GM19468 (cell line): ENCODE measurements at regions not wholly inside any gene's neighbourhood (a gene's known extent, or its start where the extent isn't known, plus 50 kb on each side); places are given as distances from the start of the nearest gene placed in this dataset.
"Not testable (repeated sequence)": the region's sequence is repeated elsewhere in the genome, so short reads cannot be mapped to it uniquely, and the experiment has no call there.

ENCODE experiments used
- ATAC-seq: cut with Tn5 transposase; IDR thresholded peaks from one replicate; pipeline ENCODE4 v1.9.1; 2021; ENCODE audit warnings: mild to moderate bottlenecking, moderate library complexity, moderate number of reproducible peaks; ENCODE audit not compliant: unreplicated experiment; ENCODE audit errors: extremely low read depth

DNA sequence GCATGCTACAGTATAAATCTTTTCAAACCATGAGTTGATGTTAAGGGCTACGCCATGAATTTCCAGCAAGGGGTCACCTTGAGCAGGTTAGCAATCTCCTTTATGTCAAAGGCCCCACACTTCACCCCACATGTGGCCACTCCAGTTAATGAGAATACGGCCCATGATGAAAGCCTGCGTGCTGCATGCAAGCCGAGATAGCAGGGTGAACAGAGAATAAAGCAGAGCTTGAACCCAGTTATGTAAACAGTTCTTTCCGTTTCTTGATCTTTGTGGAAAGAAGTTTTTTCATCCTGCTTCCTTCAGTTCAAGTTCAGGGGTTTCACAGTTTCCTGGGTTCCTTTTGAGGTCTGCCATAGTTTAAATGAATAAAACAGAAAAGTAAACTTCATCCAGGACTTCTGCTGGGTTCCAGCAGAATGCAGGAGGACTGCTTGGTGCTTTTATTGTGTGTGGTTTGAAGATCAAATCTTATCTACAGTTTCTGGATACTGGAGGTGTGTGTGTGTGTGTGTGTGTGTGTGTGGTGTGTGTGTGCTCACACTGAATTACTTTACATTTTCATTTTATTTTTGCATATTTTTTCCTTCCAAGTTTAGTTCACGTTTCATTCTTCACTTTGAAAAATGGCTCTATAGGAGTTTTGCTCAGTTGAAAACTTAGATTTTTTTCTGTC lies 87.1 kb downstream of the HMHB1 start:
- no peak for ATAC-seq

DNA sequence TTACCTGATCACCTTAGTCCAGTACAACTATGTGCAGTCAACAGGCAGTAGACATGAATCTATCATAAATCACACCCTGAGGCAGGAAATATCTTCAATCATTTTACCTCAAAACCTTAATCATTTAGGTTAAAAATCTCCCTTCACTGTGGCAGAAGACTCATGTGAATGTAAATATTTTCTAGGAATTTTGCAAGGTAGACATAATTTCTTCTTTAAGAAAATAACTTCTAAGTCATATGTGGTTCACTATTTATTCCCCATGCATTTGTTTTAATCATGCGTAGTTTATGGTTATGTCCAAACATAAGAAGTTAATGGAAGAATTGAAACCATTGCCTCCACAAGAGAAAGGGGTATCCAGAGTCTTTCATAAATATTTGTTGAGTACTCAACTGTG lies 97.0 kb downstream of the HMHB1 start:
- ATAC-seq: no peak

DNA sequence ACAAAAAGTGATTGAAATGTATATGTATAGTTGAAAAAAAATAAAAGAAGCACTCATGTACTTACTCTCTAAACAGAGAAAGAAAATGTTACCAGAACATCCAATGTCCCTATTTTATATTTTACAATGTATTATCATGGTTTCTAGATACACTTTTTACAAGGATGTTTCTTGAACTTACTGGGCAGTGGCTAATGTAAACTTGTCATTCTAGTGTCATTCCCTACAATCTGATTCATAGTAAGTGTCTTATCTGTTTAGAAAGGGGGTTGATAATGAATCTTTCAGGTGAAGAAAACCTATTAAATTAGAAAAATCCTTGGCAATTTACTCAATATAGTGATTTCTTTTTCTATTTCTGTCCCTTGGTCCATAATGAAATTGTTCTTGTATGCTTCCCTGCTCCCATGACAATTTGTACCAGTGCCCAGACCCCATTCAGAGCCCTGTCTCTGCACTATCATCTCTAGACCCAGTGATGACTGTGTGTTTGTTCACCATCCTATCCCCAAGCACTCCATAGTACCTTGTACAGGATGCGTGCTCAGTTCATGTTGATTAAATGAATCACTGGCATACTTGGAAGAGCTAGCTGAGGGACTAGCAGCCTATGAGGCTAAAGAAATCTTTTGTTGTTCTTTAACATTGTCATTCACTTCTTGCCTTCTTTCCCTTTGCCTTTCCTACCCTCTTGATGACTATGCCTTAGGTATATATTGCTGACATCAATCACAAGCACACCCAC lies 101.2 kb downstream of the HMHB1 start:
- ATAC-seq: no peak

DNA sequence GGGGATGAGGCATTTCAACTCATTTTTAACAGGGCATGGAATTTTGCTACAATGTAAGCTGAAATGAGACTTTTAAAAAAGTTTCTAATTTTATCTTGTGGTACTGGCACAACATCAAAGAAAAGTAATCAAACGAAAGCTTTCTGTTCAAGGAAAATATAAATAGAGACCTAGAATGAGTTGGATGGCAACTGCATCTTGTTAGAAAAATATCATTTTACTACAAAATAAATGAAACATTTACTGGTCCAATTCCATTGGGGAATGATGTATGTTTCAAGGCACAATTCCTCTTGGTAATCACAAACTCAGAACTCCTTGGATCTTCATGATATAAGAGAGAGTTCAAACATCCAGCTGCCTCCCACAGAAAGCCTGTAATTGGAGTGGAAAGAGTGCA lies 102.8 kb downstream of the HMHB1 start:
- no peak for ATAC-seq

DNA sequence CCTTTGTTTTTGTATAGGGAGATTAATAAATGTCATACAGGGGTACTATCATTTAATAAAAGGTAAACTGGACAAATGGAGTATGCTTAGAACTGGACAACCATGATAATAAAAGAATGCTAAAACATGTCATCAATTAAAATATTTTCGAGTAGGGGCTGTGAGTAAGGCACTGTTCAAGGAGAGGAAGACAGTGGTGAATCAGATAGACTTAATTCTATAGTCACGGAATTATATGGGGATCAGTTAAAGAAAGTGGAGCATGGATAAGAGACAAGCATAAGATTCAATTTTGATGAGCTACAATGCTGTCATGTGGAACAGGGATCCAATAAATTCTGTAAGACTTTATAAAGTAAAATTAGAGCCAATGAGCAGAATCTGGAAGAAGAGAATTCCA lies 104.5 kb downstream of the HMHB1 start:
- no peak for ATAC-seq

DNA sequence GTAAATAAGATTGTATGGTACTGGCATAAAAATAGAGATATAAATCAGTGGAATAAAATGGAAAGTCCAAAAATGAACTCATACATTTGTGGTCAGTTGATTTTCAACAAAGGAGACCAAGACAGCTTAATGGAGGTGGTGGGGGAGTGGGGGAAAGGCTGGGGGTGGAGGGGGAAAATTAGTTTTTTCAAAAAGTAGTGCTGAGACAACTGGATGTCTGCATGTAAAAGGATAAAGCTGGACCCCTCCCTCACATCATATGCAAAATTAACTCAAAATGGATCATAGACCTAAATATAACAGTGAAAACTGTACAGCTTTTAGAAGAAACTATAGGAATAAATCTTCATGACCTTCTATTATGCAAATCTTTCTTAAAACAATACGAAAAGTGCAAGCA lies 107.0 kb downstream of the HMHB1 start:
- no peak for ATAC-seq

DNA sequence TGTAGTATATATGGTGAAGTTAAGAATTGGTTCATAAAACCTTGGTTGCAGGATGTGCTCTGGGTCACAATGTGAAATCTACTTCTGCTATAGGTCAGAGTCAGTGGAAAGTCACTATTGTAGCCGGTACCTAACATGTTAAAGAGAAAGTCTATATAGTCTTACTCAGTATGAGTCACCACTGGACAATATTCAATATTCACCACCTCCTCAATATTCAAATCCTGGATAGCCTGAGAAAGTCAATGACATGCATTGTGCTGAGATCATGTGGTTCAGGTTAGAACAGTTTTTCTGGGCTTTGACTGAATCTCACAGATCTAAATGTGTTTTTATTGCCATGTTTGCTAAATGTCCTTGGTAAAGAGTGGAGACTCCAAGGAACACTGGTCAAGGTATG lies 108.8 kb downstream of the HMHB1 start:
- ATAC-seq: no peak

DNA sequence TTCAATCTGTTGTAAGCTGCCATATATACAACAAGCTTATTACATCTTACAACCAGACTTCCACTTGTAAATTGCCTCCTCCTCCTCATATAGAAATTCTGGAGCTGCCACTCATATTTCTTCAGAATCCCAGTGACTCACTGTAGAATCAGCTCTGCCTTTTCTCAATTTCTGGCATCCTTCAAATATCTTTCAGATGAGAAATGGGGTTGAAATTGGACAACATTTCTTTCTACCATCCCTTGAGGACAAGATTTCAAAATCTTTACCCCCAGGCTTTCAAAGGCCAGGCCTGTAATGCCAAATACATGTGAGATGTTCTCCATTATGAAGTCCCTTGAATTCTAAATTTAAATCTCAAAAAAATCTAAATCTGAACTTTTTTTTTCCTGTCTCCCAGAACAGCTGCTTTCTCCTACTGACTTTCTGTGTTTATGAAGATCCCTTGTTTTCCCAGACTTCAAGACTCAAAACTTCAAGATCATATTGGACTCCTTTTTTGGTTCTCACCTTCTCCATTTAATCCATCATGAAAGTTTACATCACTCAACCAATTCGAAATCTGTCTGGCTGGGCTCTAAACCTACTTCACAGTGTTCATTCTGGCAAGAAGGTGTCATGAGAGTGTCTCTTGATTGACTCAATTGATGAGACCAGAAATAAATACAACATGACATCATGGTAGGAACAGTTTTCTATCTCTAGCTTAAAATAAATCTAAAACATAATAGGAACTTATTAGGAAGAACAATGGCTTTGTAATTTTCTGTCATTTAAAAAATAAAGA lies 109.8 kb downstream of the HMHB1 start:
- ATAC-seq: no peak

DNA sequence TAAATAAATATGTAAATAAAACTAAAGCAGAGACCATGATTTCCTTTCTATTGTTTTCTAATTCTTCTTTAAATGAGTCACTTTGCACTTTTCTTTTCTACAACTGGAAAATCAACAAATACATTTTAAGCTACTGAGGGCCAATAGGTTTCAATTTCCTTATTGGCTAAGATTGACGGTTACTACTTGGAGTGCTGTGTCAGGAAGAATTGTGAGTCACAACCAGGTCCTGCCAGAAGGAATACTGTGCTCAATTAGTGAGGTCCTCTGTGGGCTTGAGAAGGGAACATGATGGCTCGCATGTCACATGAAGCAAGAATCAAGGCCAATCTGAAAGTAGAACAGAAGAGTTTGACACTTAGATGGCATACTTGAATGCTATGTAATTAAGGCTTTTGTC lies 110.8 kb downstream of the HMHB1 start:
- ATAC-seq: no peak

DNA sequence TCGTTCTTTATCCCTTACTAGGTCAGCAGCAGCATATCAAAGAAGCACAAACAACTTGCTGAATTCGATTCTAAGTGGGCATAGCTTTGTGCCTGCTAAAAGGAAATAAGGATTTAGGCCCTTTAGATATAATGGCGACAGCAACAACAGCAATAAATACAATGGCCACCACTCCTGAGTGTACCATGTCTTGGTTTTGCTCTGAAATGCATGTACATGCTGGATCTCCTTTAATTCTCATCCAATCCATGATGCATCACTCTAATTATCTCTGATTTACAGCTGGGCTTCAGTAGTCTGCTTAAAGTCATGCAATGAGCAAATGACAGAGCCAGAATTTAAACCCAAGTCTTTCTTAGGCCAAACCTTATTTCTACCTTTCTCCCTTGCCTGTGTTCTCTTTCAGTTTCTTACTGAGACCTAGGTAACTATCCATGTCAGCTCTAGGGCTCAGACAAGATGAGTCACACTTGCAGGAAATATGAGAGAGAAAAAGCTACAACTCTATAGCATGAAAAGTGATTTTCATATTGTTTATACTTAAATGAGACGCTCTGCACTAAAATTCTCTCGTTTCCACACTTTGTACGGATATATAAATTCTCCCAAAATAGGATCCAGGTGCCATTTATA lies 111.8 kb downstream of the HMHB1 start:
- peak; percentile 18 for ATAC-seq

DNA sequence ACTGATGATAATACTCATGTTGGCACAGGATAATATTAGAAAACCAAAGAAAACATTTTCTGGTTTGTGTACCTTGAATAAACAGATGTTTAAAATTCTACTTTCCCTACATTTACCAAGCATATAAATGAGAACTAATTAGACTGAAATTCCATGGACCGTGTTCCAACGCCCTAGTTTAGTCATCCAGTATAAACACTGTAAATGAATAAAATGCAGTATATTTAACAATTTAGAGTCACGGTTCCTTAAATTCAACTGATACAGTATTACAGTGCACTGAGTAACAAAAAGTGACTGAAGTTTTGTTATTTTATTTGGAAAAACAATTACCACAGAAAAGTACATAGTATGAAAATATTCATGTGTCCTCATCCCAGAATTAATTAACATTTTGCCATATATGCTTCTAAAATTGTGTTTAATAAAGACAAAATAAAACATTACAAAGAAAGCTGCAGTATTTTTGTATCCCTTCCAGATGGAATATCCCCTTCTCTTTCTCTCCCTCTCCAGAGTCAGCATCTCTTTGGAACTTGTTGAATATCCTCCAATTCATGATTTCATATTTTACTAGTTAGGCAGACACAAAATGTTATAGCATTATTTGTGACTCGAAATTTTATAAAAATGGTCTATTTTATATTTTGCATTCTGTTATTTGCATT lies 112.5 kb downstream of the HMHB1 start:
- no peak for ATAC-seq

DNA sequence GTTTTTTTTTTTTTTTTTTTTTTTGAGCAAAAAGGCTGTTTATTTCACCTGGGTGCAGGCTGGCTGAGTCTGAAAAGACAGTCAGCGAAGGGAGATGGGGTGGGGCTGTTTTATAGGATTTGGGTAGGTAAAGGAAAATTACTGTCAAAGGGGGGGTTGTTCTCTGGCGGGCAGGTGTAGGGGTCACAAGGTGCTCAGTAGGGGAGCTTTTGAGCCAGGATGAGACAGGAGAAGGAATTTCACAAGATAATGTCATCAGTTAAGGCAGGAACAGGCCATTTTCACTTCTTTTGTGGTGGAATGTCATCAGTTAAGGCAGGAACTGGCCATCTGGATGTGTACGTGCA lies 113.0 kb downstream of the HMHB1 start:
- not testable (repeated sequence) for ATAC-seq

DNA sequence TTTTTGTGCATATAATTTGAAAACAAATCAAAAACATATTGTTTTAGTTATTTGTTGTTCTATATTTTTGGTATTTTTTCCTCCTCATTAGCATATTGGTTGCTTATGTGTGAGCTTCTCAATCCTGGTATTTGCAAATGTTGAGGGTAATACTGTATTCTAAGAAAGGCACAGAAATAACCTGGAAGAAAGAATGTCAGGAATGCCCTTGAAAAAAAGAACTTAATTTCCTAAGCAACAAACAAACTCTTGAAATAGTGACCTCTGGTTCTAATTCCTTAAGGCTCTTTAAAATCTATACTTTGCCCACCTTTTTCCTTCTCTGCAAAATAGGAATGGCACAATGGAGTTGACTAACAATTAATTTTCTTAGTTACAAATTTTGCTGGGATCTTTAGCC lies 117.5 kb downstream of the HMHB1 start:
- no peak for ATAC-seq

DNA sequence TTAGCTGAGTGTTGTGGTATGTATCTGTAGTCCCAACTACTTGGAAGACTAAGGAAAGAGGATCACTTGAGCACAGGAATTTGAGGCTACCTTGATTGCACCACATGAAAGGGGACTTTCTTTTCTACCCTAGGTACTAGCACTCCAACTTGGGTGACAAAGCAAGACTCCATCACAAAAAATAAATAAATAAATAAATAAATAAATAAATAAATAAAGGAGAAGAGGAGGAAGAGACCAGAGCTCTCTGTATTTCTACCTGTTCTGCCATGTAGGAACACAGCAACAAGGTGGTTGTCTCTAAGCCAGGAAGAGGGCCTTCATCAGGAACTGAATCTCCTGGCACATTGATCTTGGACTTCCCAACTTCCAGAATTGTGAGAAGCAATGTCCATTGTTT lies 118.6 kb downstream of the HMHB1 start:
- ATAC-seq: no peak

DNA sequence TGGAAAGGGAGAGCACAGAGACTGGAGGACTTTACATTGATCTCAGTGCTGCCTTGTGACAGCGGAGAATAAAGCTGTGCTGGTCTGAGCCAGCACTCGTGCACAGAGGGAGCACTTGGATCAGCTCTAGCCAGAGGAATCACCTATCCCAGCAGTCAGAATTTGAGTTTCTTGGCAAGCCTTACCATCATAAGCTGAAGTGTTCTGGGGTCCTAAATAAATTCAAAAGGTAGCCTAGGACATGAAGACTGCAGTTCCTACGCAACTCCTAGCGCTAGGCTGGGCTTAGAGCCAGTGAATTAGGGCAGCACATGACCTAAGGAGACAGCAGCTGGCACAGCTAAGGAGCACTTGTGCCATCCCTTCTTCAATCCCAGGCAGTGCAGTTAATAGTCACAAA lies 119.5 kb downstream of the HMHB1 start:
- no peak for ATAC-seq

DNA sequence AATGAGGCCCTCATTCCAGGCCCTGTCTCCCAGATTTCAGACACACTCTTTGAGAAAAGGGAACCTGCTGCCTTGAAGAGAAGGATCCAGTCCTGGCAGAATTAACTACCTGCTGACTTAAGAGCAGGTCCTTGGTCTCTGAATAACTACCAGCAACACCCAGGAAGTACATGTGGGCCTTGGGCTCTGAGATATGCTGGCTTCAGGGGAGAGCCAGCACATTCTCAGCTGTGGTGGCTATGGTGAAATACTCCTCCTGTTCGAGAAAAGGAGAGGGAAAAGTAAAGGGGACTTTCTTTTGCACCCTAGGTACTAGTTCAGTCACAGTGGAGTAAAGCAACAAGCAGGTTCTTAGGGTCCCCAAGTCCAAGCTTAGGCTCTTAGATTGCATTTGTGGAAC lies 120.0 kb downstream of the HMHB1 start:
- no peak for ATAC-seq

DNA sequence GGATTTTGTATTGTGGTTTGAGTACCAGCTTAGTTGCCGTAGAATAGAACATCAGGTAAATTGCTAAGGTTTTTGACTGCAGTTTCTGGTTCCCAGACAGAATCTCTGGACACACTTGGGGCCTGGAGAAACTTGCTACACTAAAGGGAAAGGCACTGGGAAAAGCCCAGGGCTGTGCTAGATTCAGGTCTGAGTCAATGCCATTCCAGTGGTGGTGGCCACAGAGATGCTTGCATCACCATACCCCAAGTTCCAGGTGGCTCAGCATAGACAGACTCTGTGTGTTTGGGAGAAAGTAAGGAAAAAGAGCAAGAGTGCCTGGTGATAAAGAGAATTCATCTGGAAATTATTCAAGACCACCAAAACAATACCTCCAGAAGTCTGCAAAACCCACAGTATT lies 120.6 kb downstream of the HMHB1 start:
- ATAC-seq: no peak

DNA sequence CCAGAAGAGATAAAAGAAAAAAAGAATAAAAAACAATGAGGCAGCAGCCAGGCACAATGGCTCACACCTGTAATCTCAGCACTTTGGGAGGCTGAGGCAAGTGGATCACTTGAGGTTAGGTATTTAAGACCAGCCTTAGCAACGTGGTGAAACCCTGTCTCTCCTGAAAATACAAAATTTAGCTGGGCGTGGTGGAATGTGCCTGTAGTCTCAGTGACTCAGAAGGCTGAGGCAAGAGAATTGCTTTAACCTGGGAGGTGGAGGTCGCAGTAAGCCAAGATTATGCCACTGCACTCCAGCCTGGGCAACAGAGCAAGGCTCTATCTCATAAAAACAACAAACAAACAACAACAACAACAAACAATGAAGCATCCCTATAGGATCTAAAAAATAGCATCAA lies 121.5 kb downstream of the HMHB1 start:
- ATAC-seq: no peak

DNA sequence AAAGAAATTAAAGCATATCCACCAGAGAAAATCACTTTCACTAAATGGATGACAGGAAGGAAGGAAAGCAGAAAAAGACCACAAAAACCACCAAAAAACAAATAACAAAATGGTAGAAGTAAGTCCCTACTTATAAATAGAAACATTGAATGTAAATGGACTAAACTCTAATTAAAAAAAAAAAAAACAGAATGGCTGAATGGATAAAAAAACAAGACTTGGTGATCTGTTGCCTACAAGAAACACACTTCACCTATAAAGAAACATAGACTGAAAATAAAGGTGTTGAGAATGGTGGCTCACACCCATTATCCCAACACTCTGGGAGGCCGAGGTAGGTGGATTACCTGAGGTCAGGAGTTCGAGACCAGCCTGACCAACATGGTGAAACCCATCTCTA lies 122.9 kb downstream of the HMHB1 start:
- ATAC-seq: no peak

DNA sequence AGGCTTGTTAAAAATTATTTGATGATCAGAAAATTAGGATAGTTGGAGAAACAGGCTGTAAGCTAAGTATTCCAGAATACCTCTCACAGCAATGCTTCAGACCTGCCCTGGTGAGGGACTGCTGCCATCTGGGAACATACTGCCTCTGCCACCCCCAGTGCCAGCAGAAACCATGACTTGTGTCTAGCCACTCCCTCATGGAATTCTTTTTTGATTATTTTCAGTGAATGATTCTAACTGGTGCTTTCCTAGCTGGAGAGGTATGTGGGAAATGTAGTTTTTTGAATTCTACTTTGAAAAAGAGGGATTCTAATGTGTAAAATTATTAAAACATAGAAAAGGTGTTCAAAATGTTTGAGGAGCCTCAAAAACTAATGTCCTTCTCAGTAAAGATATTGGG lies 126.3 kb downstream of the HMHB1 start:
- ATAC-seq: no peak
